OCI-LY7 (cell line): ENCODE measurements at regions not wholly inside any gene's neighbourhood (a gene's known extent, or its start where the extent isn't known, plus 50 kb on each side); places are given as distances from the start of the nearest gene placed in this dataset.

ENCODE experiments used
- BruUV-seq: library from RNA; stranded (reverse); fragments of 400-500 nt; replicated peaks from 2 replicates; lab custom pipeline; 2021; lab: Mats Ljungman, UMichigan
- CTCF ChIA-PET: fragments of 300-600 bp; sonication (Branson Sonifier 250); formaldehyde crosslinking; loops from one replicate; lab custom pipeline; 2022; ENCODE audit warnings: antibody characterized with exemption; ENCODE audit not compliant: unreplicated experiment; lab: Charles Lee
- POLR2A ChIA-PET: fragments of 300-600 bp; sonication (Branson Sonifier 250); formaldehyde crosslinking; loops from one replicate; lab custom pipeline; 2022; ENCODE audit warnings: antibody characterized with exemption; lab: Charles Lee
- DNase-seq: peaks from one replicate; pipeline ENCODE4 v3.0.0-alpha.2; 2015; ENCODE audit warnings: low spot score
- H2AFZ ChIP-seq: fragments of 200-600 bp; sonication (generic), shearing (Covaris generic); 2 replicates; pipeline ENCODE4 v1.6.1; 2014; ENCODE audit warnings: mild to moderate bottlenecking, antibody characterized with exemption, low read length, moderate library complexity
- H3K27ac ChIP-seq: fragments of 200-600 bp; sonication (generic); 2 replicates; pipeline ENCODE4 v1.5.1; 2014; ENCODE audit warnings: mixed run types, low read depth, mild to moderate bottlenecking, moderate library complexity, low read length, inconsistent platforms; ENCODE audit not compliant: poor library complexity, severe bottlenecking
- H3K36me3 ChIP-seq: fragments of 200-600 bp; sonication (generic); 2 replicates; pipeline ENCODE4 v1.6.1; 2014; ENCODE audit warnings: mild to moderate bottlenecking, antibody characterized with exemption, low read length, moderate library complexity, mixed read lengths; ENCODE audit not compliant: insufficient read depth
- H3K4me1 ChIP-seq: fragments of 200-600 bp; sonication (generic); 2 replicates; pipeline ENCODE4 v1.5.1; 2014; ENCODE audit warnings: mild to moderate bottlenecking, low read length; ENCODE audit not compliant: insufficient read depth, poor library complexity, severe bottlenecking
- H3K4me2 ChIP-seq: fragments of 200-600 bp; sonication (generic); 2 replicates; pipeline ENCODE4 v1.6.1; 2014; ENCODE audit warnings: mild to moderate bottlenecking, low read length
- H3K4me3 ChIP-seq: fragments of 200-600 bp; sonication (generic); 2 replicates; pipeline ENCODE4 v1.5.1; 2014; ENCODE audit warnings: mild to moderate bottlenecking, low read depth, low read length; ENCODE audit not compliant: poor library complexity, severe bottlenecking
- H3K79me2 ChIP-seq: fragments of 200-600 bp; sonication (generic); 2 replicates; pipeline ENCODE4 v1.6.1; 2016; ENCODE audit warnings: low read depth, mild to moderate bottlenecking, low read length, moderate library complexity, mixed read lengths; ENCODE audit not compliant: insufficient read depth
- H3K9me2 ChIP-seq: fragments of 200-600 bp; sonication (generic); 2 replicates; pipeline ENCODE4 v1.6.1; 2016; ENCODE audit warnings: mild to moderate bottlenecking, low read length, mixed read lengths; ENCODE audit not compliant: insufficient read depth
- H3K9me3 ChIP-seq: fragments of 200-600 bp; sonication (generic); 2 replicates; pipeline ENCODE4 v1.6.1; 2014; ENCODE audit warnings: mild to moderate bottlenecking, mixed run types, low read length, mixed read lengths
- H4K20me1 ChIP-seq: fragments of 200-600 bp; sonication (generic); 2 replicates; pipeline ENCODE4 v1.6.1; 2014; ENCODE audit warnings: mild to moderate bottlenecking, antibody characterized with exemption, low read length, moderate library complexity, mixed read lengths; ENCODE audit not compliant: insufficient read depth
- EZH2phosphoT487 ChIP-seq: fragments of 200-600 bp; sonication (generic); IDR thresholded peaks from 2 replicates; pipeline ENCODE4 v1.6.1; 2018; ENCODE audit warnings: low read depth, borderline replicate concordance, mild to moderate bottlenecking, mixed run types, antibody characterized with exemption, low read length, moderate library complexity, mixed read lengths
- intact Hi-C: fragments of 100-400 bp; cut with micrococcal nuclease; formaldehyde crosslinking; loops from one replicate; pipeline ENCODE4 v1.10.0; 2022; ENCODE audit not compliant: unreplicated experiment
- TF ChIP-seq, protein P1 (sequence below): fragments of 200-600 bp; sonication (generic); conservative IDR thresholded peaks from 2 replicates; pipeline ENCODE4 v1.5.1; 2014; ENCODE audit warnings: mild to moderate bottlenecking, antibody characterized with exemption, low read length, moderate library complexity, mixed read lengths

DNA sequence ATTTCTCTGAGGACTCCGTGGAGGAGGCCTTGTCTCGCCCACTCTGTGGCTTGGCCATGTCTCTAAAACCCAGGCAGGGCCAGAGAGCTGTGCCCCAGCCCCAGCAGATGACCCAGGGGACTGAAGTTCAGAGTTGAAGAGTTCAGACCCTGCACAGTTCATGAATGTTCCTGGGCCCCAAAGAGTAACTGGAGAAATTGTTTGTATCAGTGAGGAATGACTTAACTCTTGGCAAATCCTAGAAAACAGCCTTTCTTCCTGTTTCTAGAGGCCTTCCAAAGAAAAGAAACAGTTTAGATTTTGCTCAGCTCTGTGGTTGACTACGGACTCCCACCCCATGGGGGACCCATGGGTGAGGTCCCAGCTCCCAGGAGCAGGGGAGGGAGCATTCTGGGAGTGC, 62.1 kb upstream of the EYA2 start:
- POLR2A ChIA-PET, result no interaction called here
- Histone ChIP-seq H4K20me1 (no peaks in the 10 kb centered on the region), H3K36me3 (no peaks in the 10 kb centered on the region), H3K79me2 (no peaks in the 10 kb centered on the region), H3K4me3 (no peak overlapping the region), H3K9me3 (no peaks in the 10 kb centered on the region), H2AFZ (no peak overlapping the region), H3K27ac (no peak overlapping the region), H3K4me1 (no peaks in the 10 kb centered on the region), H3K9me2 (no peaks in the 10 kb centered on the region), H3K4me2 (no peak overlapping the region)
- DNase-seq, result no peak
- CTCF ChIA-PET, result no interaction called here
- no TSS peak for BruUV-seq
- TF ChIP-seq, protein P1, sequence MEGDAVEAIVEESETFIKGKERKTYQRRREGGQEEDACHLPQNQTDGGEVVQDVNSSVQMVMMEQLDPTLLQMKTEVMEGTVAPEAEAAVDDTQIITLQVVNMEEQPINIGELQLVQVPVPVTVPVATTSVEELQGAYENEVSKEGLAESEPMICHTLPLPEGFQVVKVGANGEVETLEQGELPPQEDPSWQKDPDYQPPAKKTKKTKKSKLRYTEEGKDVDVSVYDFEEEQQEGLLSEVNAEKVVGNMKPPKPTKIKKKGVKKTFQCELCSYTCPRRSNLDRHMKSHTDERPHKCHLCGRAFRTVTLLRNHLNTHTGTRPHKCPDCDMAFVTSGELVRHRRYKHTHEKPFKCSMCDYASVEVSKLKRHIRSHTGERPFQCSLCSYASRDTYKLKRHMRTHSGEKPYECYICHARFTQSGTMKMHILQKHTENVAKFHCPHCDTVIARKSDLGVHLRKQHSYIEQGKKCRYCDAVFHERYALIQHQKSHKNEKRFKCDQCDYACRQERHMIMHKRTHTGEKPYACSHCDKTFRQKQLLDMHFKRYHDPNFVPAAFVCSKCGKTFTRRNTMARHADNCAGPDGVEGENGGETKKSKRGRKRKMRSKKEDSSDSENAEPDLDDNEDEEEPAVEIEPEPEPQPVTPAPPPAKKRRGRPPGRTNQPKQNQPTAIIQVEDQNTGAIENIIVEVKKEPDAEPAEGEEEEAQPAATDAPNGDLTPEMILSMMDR, result no peak
- no peak for TF ChIP-seq EZH2phosphoT487
- intact Hi-C loops, result no loop called here

DNA sequence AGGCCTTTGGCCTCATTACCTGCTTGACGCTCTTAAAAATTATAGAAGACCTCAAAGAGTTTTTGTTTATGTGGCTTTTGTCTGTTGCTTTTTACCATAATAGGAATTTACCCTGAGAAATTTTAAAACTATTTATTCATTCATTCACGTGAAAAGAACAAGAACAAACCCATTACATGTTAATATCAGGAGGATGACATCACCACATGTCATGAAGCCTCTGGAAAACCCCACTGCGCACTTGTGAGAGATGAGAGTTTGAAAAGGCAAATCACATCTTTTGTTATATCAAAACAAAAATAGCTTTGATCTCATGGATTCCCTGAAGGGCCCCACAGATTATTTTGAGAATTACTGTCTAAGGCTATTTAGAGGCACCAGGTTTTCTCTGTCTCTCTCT, 61.3 kb upstream of the EYA2 start:
- Histone ChIP-seq H3K9me2 (no peaks in the 10 kb centered on the region), H3K4me2 (no peak overlapping the region), H3K79me2 (no peaks in the 10 kb centered on the region), H3K9me3 (no peaks in the 10 kb centered on the region), H4K20me1 (no peaks in the 10 kb centered on the region), H3K4me3 (no peak overlapping the region), H3K4me1 (no peaks in the 10 kb centered on the region), H3K36me3 (no peaks in the 10 kb centered on the region), H2AFZ (no peak overlapping the region), H3K27ac (no peak overlapping the region)
- TF ChIP-seq, protein P1, result no peak
- TF ChIP-seq EZH2phosphoT487, result no peak
- POLR2A ChIA-PET, result no interaction called here
- BruUV-seq, result no TSS peak
- intact Hi-C loops, result no loop called here
- CTCF ChIA-PET, result no interaction called here
- no peak for DNase-seq

DNA sequence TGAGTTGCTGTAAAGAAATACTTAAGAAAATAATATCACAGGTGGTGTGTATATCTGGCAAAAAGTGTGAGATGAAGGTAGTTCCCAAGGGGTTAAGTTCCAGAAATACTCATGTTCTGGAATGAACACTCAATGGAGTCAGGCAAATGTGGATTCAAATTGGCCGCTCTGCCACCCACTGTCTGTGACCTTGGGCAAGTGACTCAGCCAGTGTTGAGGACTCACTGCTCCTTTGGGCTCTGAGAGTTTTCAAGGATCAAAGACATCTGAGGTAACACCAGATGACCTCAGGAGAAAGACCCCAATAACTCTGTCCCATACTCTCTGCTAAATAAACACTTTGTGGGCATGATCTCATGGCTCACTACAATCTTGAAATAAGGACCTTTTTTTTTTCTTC, 59.2 kb upstream of the EYA2 start:
- ChIA-PET POLR2A (no interaction called here), CTCF (no interaction called here)
- no peaks in the 10 kb centered on the region for H3K36me3 ChIP-seq
- H4K20me1 ChIP-seq, result no peaks in the 10 kb centered on the region
- no peaks in the 10 kb centered on the region for H3K79me2 ChIP-seq
- H3K4me3 ChIP-seq, result no peak overlapping the region
- no peak overlapping the region for H2AFZ ChIP-seq
- H3K4me1 ChIP-seq, result no peaks in the 10 kb centered on the region
- no TSS peak for BruUV-seq
- TF ChIP-seq EZH2phosphoT487, result no peak
- TF ChIP-seq, protein P1, result no peak
- no peak overlapping the region for H3K27ac ChIP-seq
- no peaks in the 10 kb centered on the region for H3K9me3 ChIP-seq
- intact Hi-C loops, result no loop called here
- H3K4me2 ChIP-seq, result no peak overlapping the region
- DNase-seq, result no peak
- no peaks in the 10 kb centered on the region for H3K9me2 ChIP-seq
